Embryonic facial prominence (tissue), 1 donor: ENCODE measurements at regions not wholly inside any gene's neighbourhood (a gene's known extent, or its start where the extent isn't known, plus 50 kb on each side); places are given as distances from the start of the nearest gene placed in this dataset.

Source experiments
- DNase-seq: peaks from one replicate; pipeline ENCODE4 v3.0.0-alpha.2; 2016; ENCODE audit errors: extremely low spot score

DNA sequence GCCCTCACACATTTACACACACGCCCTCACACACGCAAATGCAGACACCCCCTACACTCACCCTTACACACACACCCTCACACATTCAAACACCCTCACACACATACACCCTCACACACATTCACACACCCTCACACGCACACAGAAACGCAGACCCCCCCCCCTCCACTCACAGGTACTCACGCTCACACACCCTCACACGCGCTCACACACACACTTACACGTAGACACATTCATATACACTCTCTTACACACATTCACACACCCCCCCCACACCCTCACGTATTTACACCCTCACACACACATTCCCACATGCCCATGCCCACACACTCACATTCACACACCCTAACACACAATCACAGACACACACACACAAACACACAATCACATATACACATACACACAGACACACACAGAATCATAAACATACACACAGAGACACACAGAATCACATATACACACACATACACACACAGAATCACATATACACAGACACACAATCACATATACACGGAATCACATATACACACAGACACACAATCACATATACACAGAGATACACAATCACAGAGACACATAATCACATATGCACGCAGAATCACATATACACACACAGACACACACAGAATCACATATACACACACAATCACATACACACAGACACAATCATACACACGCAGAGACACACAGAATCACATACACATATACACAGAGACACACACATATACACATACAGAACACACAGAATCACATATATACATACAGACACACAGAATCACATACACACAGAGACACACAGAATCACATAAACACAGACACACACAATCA is 250.1 kb upstream of the RPL38 start:
- no peak for DNase-seq

DNA sequence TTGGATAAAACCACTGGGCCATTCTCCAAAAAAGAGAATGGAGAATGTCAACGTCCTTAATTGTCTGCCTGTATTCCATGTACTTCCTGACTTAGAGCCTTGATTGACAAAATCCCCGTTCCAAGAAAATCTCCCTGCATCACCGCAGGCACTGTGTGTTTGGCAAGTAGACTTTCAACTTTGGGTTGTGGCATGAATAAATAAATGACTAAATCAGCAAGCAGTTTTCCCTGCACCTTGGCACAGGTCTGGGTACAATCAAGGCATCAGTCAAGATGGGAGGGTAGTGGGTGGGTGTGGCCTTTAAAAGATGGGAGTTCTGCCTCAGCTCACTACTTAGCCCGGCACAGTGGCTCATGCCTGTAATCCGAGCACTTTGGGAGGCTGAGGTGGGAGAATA is 248.5 kb upstream of the RPL38 start:
- no peak for DNase-seq

DNA sequence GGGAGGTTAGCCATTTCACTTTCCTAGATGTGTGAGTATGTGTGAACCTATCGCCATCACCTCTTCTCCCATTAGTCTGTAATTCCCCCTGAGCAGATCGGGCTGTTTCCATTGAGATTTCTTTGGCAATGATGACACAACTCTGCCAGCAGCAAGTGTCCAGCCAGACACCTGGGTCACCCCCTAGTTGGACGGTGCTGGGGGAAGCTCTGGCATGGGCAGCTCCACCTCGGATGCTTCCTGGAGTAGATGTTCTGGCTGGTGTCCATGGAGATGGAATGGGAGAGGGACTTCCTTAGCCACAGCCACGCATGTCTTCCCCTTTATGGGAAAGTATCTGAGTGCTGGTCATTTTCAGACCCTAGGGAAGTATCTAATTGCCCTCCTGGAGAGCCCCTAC is 247.9 kb upstream of the RPL38 start:
- DNase-seq = no peak

DNA sequence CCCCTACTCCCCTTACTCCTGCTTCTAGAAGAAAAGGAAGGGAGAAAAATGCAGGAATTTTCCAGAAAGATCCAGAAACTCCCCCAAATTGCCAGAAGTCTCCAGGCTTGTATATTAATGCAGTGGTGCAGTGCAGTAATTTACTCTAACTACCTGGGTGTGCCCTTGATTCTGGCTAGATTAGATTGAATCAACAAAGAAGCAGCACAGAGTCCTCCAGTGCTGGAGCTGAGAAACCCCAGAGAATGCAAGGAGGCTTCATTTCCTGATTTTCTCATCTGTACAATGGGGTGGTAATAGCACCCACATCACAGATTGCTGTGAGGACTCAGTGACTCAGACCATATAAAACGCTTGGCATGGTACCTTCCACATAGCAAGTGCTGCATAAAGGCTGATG is 247.3 kb upstream of the RPL38 start:
- no peak for DNase-seq

DNA sequence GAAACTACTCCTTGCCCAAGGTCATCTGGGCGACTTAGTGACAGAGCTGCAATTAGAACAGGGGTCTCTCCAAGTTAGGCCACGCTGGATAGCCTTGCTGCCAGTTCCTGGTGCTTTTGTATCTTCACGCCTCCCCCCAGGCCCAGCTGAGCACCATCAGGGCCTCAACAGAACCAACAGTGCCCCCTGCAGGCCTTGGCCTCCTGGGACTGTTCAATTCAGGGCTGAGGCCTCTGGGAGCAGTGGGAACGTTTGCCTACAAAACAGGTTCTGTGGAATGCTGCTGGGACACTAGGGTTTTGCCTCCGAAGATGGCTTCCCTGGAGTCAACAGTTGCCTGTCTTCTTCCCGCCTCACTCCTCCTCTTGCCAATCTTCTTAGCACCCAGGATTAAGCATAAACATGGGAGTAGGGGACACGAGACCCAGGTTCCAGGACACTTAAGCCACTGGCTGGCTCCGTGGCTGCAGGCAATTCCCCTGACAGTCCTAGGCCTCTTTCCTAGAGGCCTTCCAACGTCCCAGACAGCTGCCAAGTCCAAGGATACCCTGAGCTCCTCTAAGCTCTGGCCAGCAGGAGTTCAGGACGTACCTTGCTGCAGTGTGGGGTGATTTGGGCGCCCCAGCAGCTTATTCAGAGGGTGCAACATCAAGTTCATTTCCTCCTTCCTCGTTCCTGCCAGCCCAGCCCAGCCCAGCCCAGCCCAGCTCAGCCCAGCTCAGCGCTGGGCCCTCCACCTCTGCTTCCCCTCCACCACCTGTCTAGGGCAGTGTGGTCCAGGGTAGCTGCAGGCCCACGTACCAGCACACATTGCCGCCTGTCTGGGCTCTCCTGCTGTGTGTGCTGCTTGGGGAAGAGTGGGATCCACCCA is 246.6 kb upstream of the RPL38 start:
- DNase-seq = no peak

DNA sequence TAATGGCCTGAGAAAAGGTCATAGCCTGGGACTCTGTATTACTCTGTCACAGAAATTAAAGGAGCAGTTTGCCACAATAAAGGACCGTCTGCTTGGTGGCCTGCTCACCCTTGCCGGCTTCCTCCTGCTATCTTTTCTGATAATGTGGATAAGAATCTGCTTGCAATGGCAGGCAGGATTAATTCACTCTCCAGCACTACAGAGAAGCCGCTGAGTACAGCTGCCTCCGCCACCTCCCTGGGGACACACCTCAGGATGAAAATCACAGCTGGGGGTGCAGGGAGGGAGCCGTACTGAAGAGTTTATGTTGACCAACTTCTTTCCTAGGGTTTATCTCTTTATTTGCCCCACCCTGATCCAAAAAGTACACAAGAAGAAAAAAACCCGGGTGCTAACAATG is 245.9 kb upstream of the RPL38 start:
- DNase-seq = no peak

DNA sequence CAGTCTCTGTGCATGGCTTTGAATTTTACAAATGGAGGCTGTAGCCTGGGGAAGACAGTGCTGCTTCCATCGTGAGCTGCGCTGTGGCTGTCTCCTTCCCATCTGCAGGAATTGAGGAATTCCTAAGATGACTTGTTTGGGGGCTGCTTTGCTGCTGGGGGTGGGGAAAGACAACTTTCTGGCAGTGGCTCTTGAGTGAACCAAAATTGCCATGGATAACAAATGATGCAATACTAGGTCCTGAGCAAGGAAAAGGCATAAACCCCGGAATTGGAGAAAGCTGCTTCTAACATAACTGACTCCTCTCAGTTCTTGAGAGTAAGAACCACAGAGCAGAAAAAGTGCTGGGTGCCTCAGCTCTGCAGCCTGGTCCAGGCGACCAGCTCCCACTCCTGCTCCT is 245.0 kb upstream of the RPL38 start:
- DNase-seq = no peak

DNA sequence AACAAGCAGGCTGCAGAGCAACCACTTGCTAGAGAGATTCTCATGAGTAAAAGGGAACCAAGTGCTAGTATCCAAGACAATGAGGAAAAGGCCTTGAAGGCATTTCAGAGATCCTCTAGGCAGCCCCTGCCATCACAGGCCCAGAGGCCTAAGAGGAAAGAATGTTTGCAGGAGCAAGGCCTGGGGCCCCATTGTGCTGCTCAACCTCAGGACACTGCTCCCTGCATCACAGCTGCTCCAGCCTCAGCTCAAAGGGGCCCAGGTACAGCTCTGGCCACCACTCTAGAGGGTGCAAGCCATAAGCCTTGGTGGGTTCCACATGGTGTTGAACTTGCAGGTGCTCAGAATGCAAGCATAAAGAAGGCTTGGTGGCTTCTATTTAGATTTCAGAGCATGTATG is 243.0 kb upstream of the RPL38 start:
- DNase-seq = no peak

DNA sequence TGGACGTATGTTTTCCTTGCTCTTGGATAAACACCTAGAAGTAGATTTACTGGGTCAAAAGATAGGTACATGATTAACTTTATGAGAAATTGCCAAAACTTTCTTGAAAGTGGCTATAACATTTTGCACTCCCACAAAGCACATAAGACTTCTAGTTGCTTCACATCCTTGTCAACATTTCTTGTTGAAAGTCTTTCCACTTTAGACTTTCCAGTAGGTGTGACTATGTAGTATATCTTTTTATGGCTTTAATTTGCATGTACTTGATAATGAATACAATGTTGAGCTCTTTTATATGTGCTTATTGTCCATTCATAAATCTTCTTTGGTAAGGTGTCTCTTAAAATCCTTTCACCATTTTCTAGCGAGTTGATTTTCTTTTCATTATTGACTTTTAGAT is 241.2 kb upstream of the RPL38 start:
- DNase-seq = no peak

DNA sequence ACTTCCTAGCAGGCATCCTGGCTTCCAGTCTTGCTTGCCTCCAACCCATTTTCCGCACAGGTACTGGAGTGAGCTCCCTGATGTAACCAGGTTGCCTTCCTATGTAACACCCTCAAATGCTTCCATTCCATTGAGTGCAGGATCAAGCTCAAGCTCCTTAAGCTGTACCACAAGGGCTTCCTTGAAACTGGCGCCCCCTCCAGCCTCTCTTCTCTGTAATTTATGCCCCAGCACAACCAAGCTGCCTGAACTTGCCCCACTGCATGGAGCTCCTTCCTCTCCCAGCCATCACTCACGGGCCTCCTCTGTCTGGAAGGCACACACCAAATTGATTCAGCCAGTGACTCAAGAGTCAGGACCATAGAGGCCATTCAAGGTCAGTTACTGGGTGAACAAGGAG is 234.8 kb upstream of the RPL38 start:
- DNase-seq = no peak

DNA sequence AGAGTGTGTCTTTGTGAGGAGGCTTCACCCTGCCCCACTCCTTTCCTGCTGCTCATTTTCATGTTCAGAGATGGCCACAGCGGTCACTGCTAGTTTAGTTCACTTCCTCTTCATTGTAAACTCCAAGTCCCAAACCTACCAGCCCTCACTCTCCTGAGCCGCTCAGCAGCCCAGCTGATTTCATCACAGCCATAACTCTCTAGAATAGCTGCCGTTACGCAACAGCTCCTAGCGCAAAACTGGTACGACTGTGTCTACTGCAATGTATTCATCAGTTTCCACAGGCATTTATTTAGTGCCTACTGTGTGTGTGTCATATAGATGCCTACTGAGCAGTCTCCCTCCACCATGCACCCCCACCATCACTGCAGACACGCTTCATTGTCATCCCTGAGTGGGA is 233.5 kb upstream of the RPL38 start:
- no peak for DNase-seq

DNA sequence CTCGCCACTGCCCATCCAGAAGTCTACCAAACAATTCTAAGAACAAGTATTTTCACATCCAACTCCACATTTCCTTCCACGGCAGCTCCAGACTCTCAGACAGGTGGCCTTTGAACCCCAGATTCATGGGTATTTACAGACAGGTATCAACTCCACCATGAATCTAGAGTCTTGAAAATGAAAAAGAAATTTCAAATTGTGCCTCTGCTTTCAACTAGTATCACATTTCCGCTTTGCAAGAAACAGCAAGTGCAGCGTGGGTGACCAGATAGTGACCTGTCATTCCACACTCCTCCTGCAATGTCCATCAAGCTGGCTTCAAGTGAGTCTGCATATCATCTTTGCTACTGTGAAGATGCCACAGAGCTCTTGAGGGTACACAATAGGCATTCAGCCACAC is 232.4 kb upstream of the RPL38 start:
- DNase-seq = no peak

DNA sequence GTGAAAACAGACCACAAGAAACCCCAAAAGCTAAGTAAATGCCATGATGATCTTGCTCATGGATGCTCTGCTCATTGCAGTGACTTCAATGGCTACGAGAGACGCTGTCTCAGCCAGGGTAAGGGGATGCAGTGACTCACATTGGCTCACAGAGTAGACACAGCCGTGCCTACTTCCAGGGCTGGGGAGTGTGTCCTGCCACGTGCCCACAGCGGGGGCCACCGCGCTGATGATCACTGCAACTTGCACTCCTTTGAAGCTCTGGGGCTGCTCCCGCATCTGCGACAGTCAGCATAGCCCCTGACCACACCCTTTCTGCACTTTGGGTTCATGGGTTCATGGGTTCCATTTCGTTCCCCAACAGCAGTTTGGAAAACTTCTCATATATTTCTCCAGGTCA is 231.4 kb upstream of the RPL38 start:
- no peak for DNase-seq

DNA sequence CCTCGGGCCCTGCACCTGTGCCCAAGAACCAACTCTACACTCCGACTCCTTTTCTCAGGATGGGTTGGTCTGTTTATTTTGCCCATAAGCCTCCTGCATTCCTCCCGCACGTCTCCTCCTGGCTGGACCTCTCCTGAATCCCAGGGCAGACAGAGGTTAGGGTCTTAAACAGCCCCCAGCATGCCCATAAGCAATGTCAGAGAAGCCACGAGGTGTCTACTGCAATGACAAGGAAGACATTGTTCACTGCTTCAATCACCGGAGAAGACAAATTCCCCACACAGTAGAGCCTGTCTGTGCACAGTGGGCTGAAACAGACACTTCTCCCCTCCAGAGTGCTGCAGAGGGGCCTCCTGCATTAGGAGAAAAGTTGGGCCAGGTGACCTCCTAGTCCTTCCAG is 230.6 kb upstream of the RPL38 start:
- no peak for DNase-seq

DNA sequence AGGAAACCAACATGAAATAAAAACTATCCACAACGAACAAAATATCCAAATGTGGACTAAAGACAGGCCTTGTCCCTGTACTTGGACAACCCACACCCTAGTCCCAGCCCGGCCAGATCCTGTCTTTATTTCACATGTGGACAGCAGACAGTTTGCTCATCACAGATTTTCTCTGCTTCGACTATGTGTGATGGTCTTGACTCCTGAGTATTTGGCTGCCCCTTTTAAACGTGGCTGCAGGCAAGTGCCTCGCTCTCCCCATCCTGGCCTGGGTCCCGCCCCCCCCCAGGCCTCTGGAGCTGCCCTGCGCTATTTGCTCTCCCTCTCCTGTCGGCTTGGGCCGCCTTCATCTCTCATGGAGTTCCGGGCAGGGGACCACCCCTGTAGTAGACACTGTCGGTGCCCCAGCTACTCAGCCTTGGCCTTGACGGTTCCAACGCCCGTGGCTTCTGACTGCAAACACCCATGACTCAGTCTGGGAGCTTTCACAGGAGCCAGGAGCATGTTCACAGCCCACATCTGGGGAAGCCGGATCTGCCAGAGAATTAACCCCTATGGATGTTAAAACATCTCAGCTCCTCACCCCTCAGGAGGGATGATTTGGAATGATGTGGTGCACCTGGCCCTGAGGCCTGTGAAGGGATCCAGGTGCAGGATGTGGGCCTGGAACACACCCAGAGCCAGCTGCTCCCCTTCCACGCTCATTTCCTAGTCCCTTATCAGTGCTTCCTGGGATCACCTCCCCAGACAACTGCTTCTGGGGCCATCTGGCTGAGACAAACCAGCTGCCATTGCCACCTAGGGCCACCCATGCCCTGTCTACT is 229.7 kb upstream of the RPL38 start:
- no peak for DNase-seq

DNA sequence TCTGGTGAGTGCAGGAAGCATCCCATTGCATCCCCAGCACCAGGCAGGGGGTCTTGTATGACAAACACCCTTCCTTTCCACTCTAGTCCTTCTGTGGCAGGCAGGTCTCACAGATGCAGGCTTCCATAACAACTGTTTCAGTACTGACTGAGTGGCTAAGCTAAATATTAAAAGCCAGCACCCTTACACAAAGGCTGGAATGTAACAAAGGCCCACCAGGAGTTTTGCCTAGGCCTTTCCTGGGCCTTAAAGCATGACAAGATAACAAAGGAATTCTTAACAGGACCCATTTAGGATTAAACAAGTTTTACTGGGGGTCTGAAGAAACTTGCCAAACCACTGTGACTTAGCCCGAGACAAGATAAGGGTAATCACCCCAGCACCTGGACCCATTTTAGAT is 228.9 kb upstream of the RPL38 start:
- no peak for DNase-seq

DNA sequence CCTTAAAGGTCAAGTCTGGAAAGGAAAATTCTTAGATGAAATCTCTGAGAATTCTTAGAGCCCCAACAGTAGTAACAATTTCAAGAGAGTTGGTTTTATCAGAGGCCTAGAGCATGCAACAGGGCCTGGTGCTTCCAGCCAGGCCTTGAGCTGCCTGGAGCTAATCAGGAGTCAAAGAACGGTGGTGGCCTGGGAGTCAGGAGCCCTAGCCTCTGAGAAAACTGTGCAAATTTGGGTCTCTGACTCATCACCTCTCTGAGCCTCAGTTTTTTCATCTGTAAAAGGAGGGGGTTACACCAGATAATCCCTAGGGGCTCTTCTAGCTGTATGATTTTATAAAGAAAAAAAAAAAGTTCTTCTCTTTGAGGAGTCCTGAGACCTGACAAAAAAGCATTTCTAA is 227.3 kb upstream of the RPL38 start:
- no peak for DNase-seq

DNA sequence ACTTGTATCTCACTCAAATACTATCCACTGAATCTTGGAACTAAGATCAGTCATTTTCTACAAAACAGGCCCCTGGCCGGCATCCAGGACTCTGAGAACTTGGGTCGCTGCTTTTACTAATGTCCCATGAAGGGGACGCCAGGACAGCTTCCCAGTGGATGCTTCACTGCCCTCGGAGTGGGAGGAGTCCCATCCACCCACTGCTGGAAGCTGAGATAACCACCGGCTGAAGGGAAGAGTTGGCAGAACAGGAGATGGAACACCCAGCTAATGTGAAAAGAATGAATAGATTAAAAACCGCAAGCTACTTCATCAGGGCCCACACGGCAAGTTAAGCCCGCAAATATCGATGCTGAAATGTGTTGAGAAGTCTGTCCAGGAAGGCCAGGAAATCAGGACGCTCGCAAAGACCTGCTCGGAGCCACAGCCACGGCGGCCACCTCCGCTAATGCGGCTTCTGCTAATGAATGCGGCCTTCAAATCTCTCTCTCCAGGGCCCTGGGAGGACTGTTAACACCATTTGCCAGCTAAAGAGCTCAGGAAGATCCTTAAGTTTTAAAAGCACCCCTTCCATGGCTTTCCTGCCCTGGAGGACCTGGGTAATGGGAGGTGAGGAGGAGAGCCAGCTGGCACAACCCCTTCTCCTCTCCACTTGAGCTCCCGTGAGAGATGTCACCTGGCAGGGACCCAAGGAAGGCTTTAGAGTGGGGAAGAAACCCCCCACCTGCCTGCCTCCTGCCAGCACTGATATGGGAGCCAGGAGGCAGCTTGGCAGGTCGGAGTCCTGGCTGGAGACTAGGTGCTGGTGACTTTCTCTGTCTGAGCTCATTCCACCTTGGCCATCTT is 226.6 kb upstream of the RPL38 start:
- no peak for DNase-seq

DNA sequence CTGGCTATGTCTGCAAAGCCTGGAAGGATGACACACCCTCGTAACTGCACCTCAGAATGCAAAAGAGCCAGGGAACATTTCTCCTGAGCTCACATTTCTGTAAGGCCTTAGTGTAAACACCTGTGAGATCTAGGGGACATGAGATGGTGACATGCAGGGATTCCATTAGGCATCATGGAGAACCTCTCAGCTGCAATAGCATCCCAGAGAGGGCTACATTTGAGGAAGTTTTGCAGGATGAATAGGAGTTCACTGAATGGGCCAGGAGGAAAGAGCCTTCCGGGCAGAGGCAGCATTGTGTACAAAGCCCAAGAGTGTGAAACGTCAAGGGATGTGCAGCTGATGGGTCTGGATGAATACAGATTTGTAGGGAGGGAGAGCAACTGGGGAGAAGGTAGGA is 223.0 kb upstream of the RPL38 start:
- no peak for DNase-seq

DNA sequence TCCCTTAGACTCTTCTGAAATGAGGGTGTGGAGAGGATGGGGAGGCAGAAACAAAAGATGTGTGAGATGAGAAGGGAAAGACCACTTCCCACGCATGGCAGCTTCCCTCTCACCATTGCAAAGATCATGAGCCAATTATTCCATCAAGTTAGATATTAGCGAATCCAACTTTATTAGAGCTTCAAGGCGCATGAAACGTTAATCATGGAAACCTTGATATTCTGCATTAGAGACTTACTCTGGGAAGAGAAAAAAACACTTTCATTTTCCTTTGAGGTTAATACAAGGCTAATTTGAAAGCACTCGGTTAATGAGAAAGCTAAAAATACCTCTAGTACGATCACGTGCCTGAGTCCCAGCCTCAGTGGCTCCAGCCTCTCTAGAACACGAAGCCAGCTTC is 220.6 kb upstream of the RPL38 start:
- DNase-seq = no peak

DNA sequence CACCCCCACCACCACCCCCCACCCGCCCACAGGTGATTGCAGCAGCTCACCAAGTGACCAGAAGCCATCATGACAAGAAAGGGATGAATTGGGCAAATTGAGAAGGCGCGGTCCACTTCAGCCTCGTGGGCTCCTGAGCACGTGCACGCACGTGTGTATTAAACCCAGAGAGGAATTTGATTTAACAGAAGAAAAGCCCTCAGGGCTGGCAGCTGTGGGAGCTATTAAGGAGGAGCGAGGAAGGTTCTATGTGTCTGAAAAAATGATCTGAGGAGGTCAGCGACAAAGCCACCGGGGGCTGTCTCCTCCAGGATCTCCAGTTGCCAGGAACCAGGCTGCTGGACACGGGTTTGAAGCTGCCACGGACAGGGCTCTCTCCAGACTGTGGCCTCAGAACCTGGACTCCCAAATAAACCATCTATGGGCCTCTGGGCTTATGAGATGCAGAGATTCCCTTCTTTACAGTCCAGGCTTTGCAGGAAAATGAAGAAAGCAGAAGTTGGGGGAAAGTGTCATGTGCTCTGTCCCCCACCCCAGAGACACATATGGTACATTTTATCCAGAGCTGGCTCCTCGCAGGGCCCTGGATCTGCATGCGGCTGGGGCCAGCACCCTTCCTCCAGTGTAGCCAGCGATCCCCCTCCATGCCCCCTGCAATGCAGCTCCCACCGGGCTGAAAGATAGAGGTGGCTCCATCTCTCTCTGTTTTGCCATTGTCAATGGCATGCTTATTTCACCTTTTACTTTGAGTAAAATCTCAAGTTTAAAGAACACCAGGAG is 219.7 kb upstream of the RPL38 start:
- no peak for DNase-seq
